Small intestine (tissue), 7 donors: ENCODE measurements at regions not wholly inside any gene's neighbourhood (a gene's known extent, or its start where the extent isn't known, plus 50 kb on each side); places are given as distances from the start of the nearest gene placed in this dataset.
A peak's percentile ranks its signal among the peaks of the same experiment; 100 is the strongest.
"Not testable (repeated sequence)": the region's sequence is repeated elsewhere in the genome, so short reads cannot be mapped to it uniquely, and the experiment has no call there.

Source experiments
- DNase-seq, 2 donors: peaks; one replicate each; pipeline versions ENCODE4 v3.0.0 to v3.0.0-alpha.2; 2013
- FAIRE-seq: peaks from 2 replicates; lab custom pipeline; 2012; peaks lifted over from hg19 to GRCh38; lab: Jason Lieb, UNC
- H3K27ac ChIP-seq, 3 donors: one replicate each; pipeline ENCODE4 v1.5.1; 2013; ENCODE audit warnings: low read length in 2 of 3, mild to moderate bottlenecking in 2 of 3, control low read depth in 1 of 3, inconsistent platforms in 1 of 3, low read depth in 1 of 3, moderate library complexity in 1 of 3
- H3K27me3 ChIP-seq, 3 donors: one replicate each; pipeline ENCODE4 v1.6.1; 2013; ENCODE audit warnings: low read length in 3 of 3, inconsistent platforms in 1 of 3; ENCODE audit not compliant: control insufficient read depth in 3 of 3, insufficient read depth in 3 of 3
- H3K36me3 ChIP-seq, 3 donors: one replicate each; pipeline ENCODE4 v1.6.1; 2013; ENCODE audit warnings: low read length in 3 of 3, inconsistent platforms in 1 of 3, low read depth in 1 of 3, mild to moderate bottlenecking in 1 of 3, moderate library complexity in 1 of 3; ENCODE audit not compliant: control insufficient read depth in 3 of 3, insufficient read depth in 2 of 3
- H3K4me1 ChIP-seq, 3 donors: one replicate each; pipeline ENCODE4 v1.6.1; 2013; ENCODE audit warnings: low read length in 2 of 3, inconsistent platforms in 1 of 3, low read depth in 1 of 3, mild to moderate bottlenecking in 1 of 3, moderate library complexity in 1 of 3; ENCODE audit not compliant: control insufficient read depth in 3 of 3, insufficient read depth in 2 of 3
- H3K4me3 ChIP-seq, 3 donors: one replicate each; pipeline ENCODE4 v1.5.1; 2013; ENCODE audit warnings: low read length in 3 of 3, control low read depth in 1 of 3, inconsistent platforms in 1 of 3, low read depth in 1 of 3, mild to moderate bottlenecking in 1 of 3, moderate library complexity in 1 of 3
- H3K9me3 ChIP-seq, 2 donors: one replicate each; pipeline ENCODE4 v1.6.1; 2013; ENCODE audit warnings: low read depth in 1 of 2, low read length in 1 of 2; ENCODE audit not compliant: control insufficient read depth in 2 of 2, insufficient read depth in 1 of 2
- WGBS, 3 donors: extraction: QIAGEN DNeasy Blood & Tissue Kit; methylation state at CpG; one replicate each; pipeline ENCODE4 v1.1.7; 2013; 5-methylcytosine and 5-hydroxymethylcytosine counted together
- donor health status: healthy with polysubstance abuse.
- donor health status: control.
- donor health status: control.
- donor health status: Bipolar disorder and iron deficiency.
- donor health status: healthy.

- H3K27me3 ChIP-seq: no peaks in the 10 kb centered on the region
- peaks cover 0 to 9% (median 2%) of the 10 kb centered on the region in 3 donors for H3K4me1 ChIP-seq
- no peaks in the 10 kb centered on the region for H3K9me3 ChIP-seq
- peak overlapping the region in 2 of 3 donors; percentile 7 to 81 for H3K27ac ChIP-seq
- no peaks in the 10 kb centered on the region for H3K36me3 ChIP-seq
- FAIRE-seq: no peak
- 65 to 77% (median 71%) methylated on average over 10 of the region's 10 CpGs for WGBS, 3 donors
- no peak overlapping the region for H3K4me3 ChIP-seq
- no peak for DNase-seq
Observed at GRCh38 chr6:14478381-14479225, 361.0 kb downstream of the CD83 start.

- DNase-seq, H3K4me1 ChIP-seq, FAIRE-seq, H3K9me3 ChIP-seq, H3K36me3 ChIP-seq, H3K27ac ChIP-seq, H3K27me3 ChIP-seq, H3K4me3 ChIP-seq: not testable (repeated sequence)
- WGBS, 3 donors: no CpG with 5 or more reads among the region's 1 CpG
Observed at GRCh38 chr6:14481946-14482345, 364.4 kb downstream of the CD83 start.

GRCh38 chr6:14487625-14488024 is 370.1 kb downstream of the CD83 start:
- Histone ChIP-seq H3K36me3 (no peaks in the 10 kb centered on the region), H3K27me3 (no peaks in the 10 kb centered on the region), H3K4me1 (no peaks in the 10 kb centered on the region), H3K9me3 (peaks cover 0 to 12% of the 10 kb centered on the region in 2 donors), H3K27ac (no peak overlapping the region), H3K4me3 (no peak overlapping the region)
- no peak for FAIRE-seq
- WGBS, 3 donors: 93 to 98% (median 94%) methylated on average over 3 of the region's 3 CpGs
- DNase-seq: no peak

GRCh38 chr6:14488180-14488579 is 370.6 kb downstream of the CD83 start:
- Histone ChIP-seq H3K36me3 (no peaks in the 10 kb centered on the region), H3K27me3 (no peaks in the 10 kb centered on the region), H3K4me3 (no peak overlapping the region), H3K4me1 (no peaks in the 10 kb centered on the region), H3K9me3 (peaks cover 0 to 16% of the 10 kb centered on the region in 2 donors), H3K27ac (no peak overlapping the region)
- 92 to 97% (median 93%) methylated on average over 2 of the region's 2 CpGs for WGBS, 3 donors
- no peak for DNase-seq
- no peak for FAIRE-seq

GRCh38 chr6:14489445-14489844 is 371.9 kb downstream of the CD83 start:
- Histone ChIP-seq H3K4me1 (no peaks in the 10 kb centered on the region), H3K36me3 (no peaks in the 10 kb centered on the region), H3K9me3 (peaks cover 0 to 16% of the 10 kb centered on the region in 2 donors), H3K27ac (no peak overlapping the region), H3K27me3 (no peaks in the 10 kb centered on the region), H3K4me3 (no peak overlapping the region)
- DNase-seq (no peak), FAIRE-seq (no peak)
- WGBS, 3 donors: 91 to 94% (median 91%) methylated on average over 3 of the region's 3 CpGs

- no peaks in the 10 kb centered on the region for H3K27me3 ChIP-seq
- no peak overlapping the region for H3K27ac ChIP-seq
- DNase-seq (no peak), FAIRE-seq (no peak)
- H3K4me1 ChIP-seq: no peaks in the 10 kb centered on the region
- 64 to 85% (median 80%) methylated on average over 1 of the region's 1 CpG for WGBS, 3 donors
- H3K9me3 ChIP-seq: peaks cover 0 to 3% of the 10 kb centered on the region in 2 donors
- no peaks in the 10 kb centered on the region for H3K36me3 ChIP-seq
- H3K4me3 ChIP-seq: no peak overlapping the region
Observed at GRCh38 chr6:14498748-14499147, 381.2 kb downstream of the CD83 start.

- 79 to 91% (median 82%) methylated on average over 4 of the region's 4 CpGs for WGBS, 3 donors
- no peak for DNase-seq
- H3K27me3 ChIP-seq: no peaks in the 10 kb centered on the region
- H3K4me3 ChIP-seq: no peak overlapping the region
- peaks cover 0 to 3% of the 10 kb centered on the region in 2 donors for H3K9me3 ChIP-seq
- H3K27ac ChIP-seq: no peak overlapping the region
- FAIRE-seq: no peak
- no peaks in the 10 kb centered on the region for H3K36me3 ChIP-seq
- no peaks in the 10 kb centered on the region for H3K4me1 ChIP-seq
Observed at GRCh38 chr6:14499309-14499708, 381.7 kb downstream of the CD83 start.

GRCh38 chr6:14499841-14500240 is 382.3 kb downstream of the CD83 start:
- peak in 1 of 2 donors; percentile 16 for DNase-seq
- Histone ChIP-seq H3K9me3 (peaks cover 0 to 3% of the 10 kb centered on the region in 2 donors), H3K27ac (no peak overlapping the region), H3K27me3 (no peaks in the 10 kb centered on the region), H3K4me3 (no peak overlapping the region), H3K4me1 (no peaks in the 10 kb centered on the region), H3K36me3 (no peaks in the 10 kb centered on the region)
- FAIRE-seq: no peak
- WGBS, 3 donors: 67 to 77% (median 69%) methylated on average over 10 of the region's 10 CpGs
